ENCODE measurements at regions not wholly inside any gene's neighbourhood (a gene's known extent, or its start where the extent isn't known, plus 50 kb on each side); places are given as distances from the start of the nearest gene placed in this dataset.

DNA sequence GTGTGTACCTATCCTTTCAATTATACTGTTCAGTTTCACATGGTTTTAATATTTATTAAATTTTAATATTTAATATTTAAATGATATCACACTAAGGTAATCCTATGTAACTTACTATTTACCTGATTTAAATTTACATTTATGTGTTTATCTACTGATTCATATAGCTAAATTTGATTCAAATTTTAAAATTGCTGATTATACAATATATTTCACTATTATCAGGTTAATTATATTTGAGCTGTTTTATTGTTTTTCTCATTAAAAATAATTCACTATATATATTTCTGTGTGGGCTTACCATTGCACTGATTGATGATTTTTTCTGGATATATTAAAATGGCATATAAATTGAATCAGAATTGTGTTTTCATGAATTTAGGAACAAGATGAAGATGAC, 1923.5 kb downstream of the STIM2 start:
- no peak for DNase-seq (ENCODE audit: low read depth)
- TF ChIP-seq, protein P1, sequence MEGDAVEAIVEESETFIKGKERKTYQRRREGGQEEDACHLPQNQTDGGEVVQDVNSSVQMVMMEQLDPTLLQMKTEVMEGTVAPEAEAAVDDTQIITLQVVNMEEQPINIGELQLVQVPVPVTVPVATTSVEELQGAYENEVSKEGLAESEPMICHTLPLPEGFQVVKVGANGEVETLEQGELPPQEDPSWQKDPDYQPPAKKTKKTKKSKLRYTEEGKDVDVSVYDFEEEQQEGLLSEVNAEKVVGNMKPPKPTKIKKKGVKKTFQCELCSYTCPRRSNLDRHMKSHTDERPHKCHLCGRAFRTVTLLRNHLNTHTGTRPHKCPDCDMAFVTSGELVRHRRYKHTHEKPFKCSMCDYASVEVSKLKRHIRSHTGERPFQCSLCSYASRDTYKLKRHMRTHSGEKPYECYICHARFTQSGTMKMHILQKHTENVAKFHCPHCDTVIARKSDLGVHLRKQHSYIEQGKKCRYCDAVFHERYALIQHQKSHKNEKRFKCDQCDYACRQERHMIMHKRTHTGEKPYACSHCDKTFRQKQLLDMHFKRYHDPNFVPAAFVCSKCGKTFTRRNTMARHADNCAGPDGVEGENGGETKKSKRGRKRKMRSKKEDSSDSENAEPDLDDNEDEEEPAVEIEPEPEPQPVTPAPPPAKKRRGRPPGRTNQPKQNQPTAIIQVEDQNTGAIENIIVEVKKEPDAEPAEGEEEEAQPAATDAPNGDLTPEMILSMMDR (conservative IDR thresholded peaks at IDR 0.05; ENCODE audit: control insufficient read depth, insufficient read depth, low read depth, low read length) = no peak
- no peak overlapping the region for H3K4me3 ChIP-seq (ENCODE audit: control insufficient read depth, low read depth, low read length)

DNA sequence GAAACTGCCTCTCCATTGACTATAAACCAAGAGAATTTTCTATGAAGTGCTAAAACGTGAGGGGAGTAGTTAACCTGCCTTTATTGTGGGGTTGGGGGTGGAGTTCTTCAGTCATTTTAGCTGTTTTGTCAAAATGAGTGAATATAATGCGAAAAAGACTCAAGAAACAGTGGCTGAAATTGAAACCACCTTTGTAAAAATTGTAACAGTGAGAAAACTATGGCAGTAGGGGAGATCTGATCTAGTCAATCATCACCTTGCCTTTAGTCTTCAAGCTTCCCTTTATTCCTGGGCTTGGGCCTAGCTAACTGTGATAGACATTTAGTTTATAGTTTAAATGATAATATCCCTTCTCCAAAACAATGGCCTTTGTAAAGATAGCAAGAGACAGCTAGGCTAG, 1927.3 kb downstream of the STIM2 start:
- no peak overlapping the region for H3K4me3 ChIP-seq (ENCODE audit: control insufficient read depth, low read depth, low read length)
- TF ChIP-seq, protein P1 (conservative IDR thresholded peaks at IDR 0.05; ENCODE audit: control insufficient read depth, insufficient read depth, low read depth, low read length) = no peak
- DNase-seq (ENCODE audit: low read depth) = no peak

DNA sequence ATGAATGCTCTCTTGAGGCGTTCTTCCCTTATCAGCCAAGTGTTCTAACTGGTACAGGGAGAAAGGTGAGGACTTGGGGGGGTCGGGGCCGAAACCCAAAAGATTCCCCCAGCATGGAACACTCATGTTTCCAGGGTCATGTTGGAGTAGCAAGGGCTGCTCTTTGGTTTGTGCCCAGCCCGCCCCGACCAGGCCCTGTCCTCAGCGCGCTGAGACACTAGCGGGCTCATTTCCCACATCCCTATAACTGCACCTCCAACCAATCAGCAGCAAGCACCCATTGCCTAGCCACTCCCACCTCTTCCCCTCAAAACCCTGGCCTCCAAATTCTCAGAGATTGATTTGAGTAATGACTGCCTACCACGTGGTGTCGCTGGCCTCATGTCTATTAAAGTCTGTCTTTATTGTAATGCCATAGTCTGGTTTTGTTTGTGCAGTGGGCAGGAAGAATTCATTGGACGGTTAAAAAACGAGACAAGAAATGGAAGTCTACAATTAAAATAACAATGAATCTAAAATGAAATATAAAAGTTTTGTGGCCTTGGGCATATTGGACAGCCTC, 1928.4 kb downstream of the STIM2 start:
- TF ChIP-seq, protein P1 (conservative IDR thresholded peaks at IDR 0.05; ENCODE audit: control insufficient read depth, insufficient read depth, low read depth, low read length) = no peak
- no peak for DNase-seq (ENCODE audit: low read depth)
- no peak overlapping the region for H3K4me3 ChIP-seq (ENCODE audit: control insufficient read depth, low read depth, low read length)

DNA sequence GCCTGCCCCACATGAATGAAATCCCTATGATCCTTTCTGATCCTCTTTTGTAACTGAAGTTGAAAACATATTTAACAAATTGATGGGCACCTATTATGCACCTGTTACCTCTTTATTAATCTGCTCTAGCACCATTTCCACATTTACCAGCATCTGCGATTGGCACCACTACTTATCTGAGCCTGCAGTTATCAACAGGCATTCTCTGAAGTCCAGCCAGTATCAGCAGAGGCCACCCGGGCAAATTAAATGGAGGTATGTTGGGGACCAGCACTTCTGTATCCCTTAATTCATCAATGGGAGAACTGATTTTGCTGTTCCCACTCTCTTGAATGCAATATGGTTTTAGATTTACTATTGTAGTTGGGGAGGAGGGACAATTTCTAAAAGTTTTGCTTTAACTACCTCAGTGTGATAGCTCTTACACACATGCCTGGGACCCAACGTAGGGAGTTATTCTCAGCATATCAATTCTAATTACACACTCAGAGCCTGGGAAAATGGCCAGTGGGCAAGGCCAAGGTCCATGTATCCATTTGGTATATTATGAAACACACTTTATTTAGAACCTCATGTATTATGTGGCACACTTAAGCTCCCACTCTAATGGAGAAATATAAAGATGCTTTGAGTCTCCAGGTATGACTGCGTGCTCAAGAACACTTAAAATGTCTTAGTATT, 1927.1 kb upstream of the PCDH7 start:
- no peak overlapping the region for H3K4me3 ChIP-seq (ENCODE audit: control insufficient read depth, low read depth, low read length)
- TF ChIP-seq, protein P1 (conservative IDR thresholded peaks at IDR 0.05; ENCODE audit: control insufficient read depth, insufficient read depth, low read depth, low read length) = no peak
- no peak for DNase-seq (ENCODE audit: low read depth)

DNA sequence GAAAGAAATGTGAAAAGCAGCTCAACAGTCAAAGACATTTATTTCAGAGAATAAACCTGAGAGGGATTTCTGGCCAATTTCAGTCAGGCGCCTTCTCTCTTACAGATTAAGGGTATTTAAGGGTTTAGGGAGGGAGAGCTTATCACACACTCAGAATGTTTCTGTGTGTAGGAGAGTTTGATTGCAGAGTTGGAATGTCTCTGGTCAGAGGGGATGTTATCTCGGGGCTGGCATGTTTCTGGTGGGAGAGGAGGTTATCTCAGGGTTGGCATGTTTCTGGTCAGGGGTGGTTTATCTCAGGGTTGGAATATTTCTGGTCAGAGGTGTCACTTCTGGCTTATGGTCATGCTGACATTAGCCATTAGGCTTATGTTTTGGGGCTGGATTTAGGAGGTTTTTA, 1920.5 kb upstream of the PCDH7 start:
- DNase-seq (ENCODE audit: low read depth) = no peak
- TF ChIP-seq, protein P1 (conservative IDR thresholded peaks at IDR 0.05; ENCODE audit: control insufficient read depth, insufficient read depth, low read depth, low read length) = no peak
- no peak overlapping the region for H3K4me3 ChIP-seq (ENCODE audit: control insufficient read depth, low read depth, low read length)

DNA sequence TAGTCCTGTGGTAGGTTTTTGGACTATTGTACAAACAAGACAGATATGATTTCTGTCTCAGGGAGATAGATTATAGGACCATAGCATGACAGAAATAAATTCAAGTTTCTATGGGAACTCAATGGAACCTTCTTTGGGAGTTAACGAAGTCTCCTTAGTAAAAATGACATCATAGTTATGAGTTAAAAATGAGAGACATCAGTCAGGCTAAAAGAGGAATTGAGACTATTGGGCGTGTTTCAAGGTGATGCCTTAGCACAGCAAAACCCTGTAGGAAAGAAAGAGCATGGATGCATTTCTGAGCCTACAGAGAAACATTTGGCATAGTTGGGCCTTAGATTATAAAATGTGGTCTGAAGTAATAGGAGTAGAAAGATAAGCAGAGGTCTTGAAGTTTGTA, 1909.1 kb upstream of the PCDH7 start:
- no peak overlapping the region for H3K4me3 ChIP-seq (ENCODE audit: control insufficient read depth, low read depth, low read length)
- DNase-seq (ENCODE audit: low read depth) = no peak
- TF ChIP-seq, protein P1 (conservative IDR thresholded peaks at IDR 0.05; ENCODE audit: control insufficient read depth, insufficient read depth, low read depth, low read length) = no peak

Data from fibroblast of mammary gland (primary cell).